ENCODE measurements at regions not wholly inside any gene's neighbourhood (a gene's known extent, or its start where the extent isn't known, plus 50 kb on each side); places are given as distances from the start of the nearest gene placed in this dataset.
"Not testable (repeated sequence)": the region's sequence is repeated elsewhere in the genome, so short reads cannot be mapped to it uniquely, and the experiment has no call there.

DNA sequence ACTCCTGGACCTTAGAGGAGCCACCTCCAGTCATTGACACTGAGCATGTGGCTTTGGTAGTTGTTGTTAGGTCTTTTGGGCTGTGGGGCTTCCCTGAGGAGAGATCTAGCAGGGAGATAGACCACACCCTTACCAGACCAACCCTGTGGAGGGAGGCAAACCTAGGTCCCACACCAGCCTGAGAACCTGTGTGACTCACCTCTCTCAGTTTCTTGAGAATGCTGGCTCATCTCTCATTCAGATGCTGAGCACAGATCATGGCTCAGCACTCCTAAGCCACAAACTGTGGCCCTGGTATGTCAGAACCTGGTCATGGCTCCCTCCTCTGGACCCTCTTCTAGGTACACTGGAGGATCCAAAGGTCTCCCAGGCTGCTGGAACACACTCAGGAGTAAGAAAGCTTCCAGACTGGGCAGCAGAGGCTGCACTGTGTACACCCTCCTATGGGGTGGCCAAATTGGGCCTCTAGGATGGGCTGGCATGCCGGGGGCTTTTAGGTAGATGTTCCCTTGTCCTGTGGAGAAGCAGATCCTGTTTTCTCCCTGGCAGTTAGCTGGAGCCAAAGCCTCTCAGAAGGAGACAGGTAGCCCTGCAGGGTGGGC lies 1294.5 kb downstream of the KHDRBS2 start:
- ATAC-seq (ENCODE audit: poor library complexity): no peak
- no peak for DNase-seq
- intact Hi-C loops (cut with DNase I): no loop called here

DNA sequence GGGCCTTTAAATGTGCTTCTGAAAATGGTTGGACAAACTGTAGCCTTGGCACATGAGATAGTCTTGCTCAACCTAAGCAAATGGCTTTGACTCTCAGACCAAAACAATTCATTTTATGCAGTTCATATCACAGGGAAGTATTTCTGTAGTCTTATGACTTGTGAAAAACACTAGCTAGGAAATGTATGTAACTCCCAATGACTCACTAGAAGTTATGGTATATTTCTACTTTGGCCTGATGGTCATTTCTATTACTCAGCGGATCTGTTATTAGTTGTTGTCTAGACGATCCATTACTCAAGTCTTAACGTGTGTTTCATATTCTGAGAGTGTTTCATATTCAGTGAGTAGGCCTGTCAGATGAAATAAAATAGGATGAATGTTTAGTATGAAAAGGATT lies 1333.5 kb downstream of the KHDRBS2 start:
- no peak for ATAC-seq (ENCODE audit: poor library complexity)
- DNase-seq: no peak
- intact Hi-C loops (cut with DNase I): no loop called here

DNA sequence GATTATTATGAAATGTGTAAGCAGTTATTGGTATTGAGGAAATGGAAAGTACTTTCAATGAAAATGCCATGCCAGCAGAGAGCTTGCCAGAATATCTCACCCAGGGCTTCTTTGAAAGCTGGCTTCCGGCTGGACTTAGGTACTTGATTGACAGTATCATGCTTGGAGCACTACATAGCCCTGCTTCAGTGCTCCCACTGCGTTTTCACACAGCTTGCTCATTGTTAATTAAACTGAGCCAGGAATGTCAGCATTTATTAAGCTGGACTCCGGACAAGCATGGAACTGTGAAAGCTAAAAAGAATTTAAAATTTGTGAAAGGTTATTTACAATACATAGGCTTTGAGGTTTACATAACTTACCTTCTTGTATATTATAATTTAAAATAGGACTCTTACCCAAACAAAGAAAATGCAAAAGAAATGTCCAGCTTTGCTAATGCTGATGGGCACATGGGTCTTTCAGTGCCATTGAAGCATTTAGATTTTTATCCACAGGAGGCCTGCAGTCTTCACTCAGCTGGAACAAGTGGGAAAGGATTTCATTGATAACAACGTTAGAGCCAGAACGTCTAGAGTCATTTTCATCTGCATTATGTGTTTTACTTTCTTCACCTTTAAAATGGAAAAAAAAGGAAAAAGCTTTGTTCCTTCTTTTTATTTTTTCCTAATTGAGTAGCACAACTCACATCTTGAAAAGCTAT lies 1335.7 kb downstream of the KHDRBS2 start:
- ATAC-seq (ENCODE audit: poor library complexity); intact Hi-C loops (cut with DNase I); DNase-seq: not testable (repeated sequence)

DNA sequence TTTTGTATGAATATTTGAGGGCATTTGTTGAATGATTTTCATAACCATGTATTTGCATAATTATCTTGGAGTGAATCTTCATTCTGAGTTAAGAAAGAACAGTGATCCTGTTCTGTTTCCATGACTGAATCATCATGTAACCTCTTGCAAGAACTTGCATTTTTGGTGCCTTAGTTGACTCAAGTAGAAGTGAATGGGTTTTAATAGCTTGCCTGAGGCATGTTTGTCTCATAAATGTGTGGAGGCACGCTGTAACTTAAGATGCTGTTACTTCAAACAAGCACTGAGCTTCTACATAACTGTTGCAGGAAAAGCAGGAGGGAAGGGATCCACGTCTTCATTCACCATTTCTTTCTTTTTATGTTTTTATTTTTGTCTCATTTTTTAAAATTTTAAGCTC lies 1338.6 kb downstream of the KHDRBS2 start:
- ATAC-seq (ENCODE audit: poor library complexity); DNase-seq; intact Hi-C loops (cut with DNase I): not testable (repeated sequence)

DNA sequence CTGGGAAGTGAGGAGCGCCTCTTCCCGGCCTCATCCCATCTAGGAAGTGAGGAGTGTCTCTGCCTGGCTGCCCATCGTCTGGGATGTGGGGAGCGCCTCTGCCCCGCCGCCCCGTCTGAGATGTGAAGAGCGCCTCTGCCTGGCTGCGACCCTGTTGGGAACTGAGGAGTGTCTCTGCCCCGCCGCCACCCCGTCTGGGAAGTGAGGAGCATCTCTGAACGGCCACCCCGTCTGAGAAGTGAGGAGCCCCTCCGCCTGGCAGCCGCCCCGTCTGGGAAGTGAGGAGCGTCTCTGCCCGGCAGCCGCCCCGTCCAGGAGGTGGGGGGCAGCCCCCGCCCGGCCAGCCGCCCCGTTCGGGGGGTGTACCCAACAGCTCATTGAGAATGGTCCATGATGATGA lies 1341.2 kb downstream of the KHDRBS2 start:
- intact Hi-C loops (cut with DNase I); ATAC-seq (ENCODE audit: poor library complexity): not testable (repeated sequence)
- peak; percentile 21 for DNase-seq

DNA sequence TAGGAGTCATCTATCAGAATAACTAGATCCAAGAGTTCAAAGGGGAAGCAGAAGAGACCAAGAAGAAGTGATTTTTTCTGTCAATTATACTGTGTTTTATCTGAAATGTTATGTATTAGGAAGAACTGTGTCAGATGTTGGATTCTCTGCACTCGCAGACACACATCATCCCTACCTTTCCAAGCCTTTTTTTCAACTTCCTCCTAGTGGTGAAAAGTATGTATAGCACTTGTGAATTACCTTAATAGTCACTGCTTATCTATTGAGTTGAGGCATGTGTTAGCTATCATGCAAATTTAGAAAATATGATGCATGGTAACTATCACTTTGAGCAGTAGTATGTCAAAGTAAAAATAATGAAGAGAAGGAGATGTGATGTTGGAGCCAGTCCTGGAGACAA lies 1350.1 kb downstream of the KHDRBS2 start:
- ATAC-seq (ENCODE audit: poor library complexity); intact Hi-C loops (cut with DNase I); DNase-seq: not testable (repeated sequence)

DNA sequence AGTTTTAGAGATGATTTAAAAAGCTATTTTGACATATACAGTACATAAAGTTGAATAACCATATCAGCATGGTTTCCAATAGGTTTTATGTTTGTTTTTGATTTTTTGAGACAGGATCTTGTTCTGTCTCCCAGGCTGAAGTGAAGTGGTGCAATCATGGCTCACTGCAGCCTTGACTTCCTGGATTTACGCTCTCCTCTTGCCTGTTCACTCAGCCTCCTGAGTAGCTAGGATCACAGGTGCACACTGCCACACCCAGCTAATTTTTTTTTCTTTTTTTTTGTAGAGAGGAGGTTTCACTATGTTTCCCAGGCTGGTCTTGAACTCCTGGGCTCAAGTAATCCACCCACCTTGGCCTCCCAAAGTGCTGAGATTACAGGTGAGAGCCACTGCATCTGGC lies 1366.4 kb downstream of the KHDRBS2 start:
- DNase-seq; intact Hi-C loops (cut with DNase I); ATAC-seq (ENCODE audit: poor library complexity): not testable (repeated sequence)

DNA sequence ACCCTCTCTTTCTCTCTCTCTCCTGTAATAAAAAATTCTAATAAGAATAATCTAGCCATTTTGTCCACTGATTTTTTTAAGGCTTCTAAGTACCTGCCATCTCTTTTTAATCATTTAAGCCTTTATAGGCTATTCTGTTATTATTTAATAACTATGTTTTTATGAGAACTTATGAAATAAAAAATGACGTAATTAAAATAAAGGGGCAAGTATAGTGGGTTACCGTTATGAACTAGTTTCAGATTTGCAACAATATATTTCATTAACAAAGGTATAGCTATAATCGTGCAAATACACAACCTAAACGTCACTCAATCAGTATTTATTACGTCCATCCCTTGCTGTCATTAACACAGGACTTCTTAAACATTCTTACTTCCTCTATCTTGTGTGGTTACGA lies 1382.2 kb downstream of the KHDRBS2 start:
- intact Hi-C loops (cut with DNase I); ATAC-seq (ENCODE audit: poor library complexity); DNase-seq: not testable (repeated sequence)

DNA sequence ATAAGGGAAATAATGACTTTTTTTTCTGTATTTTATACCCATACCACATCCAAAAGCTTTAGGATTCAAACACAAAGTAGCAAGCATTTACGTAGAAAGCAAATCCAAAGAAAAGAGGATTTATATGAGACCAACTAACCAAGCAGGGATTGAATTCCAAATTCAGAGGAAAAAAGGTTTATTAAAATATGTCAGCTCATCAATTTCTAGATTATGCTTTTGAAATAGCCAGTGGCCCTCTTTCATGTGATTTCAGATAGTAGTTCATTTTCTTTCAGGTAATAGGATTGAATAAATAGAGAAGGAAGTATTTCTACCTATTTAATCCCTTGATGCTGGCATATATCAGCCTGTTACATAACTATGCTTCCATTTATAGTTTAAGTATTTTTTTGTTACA lies 1392.7 kb downstream of the KHDRBS2 start:
- ATAC-seq (ENCODE audit: poor library complexity); DNase-seq; intact Hi-C loops (cut with DNase I): not testable (repeated sequence)

DNA sequence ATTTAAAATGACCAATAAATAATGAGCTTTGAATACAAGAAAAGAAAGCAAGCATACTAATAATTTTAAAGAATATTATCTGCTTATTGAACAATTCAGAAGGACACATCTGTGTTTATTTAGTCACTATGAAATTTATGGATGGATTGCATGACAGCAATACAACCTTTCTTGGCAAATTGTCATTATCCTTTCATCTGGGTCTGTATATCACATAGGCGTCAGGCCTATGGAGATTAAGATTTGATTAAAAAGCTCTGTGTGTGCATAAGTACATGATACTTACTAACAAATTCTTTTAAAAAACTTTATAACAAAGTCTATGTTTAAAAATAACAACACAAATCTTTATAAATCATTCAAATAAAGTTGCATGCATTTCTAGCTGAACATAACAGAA lies 1394.4 kb downstream of the KHDRBS2 start:
- intact Hi-C loops (cut with DNase I): no loop called here
- no peak for DNase-seq
- ATAC-seq (ENCODE audit: poor library complexity): no peak

DNA sequence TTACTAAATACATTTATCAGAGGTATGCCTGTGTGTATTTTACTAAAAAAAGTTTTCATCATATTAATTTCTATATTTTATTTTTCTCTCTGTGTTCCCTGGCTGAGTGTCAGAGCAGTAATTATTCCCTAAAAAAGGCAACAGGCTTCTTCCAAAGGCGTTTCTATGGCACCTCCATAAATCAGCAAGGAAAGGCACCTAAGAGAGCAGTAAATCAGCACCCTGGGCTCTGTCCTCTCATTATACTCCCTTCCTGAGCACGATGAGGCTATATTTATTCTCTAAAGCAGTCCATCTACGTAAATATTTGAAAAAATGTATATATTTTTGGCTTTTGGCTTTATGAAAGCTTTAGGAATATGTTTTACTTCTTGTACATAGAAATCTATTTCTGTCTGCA lies 1408.6 kb downstream of the KHDRBS2 start:
- ATAC-seq (ENCODE audit: poor library complexity); DNase-seq; intact Hi-C loops (cut with DNase I): not testable (repeated sequence)

DNA sequence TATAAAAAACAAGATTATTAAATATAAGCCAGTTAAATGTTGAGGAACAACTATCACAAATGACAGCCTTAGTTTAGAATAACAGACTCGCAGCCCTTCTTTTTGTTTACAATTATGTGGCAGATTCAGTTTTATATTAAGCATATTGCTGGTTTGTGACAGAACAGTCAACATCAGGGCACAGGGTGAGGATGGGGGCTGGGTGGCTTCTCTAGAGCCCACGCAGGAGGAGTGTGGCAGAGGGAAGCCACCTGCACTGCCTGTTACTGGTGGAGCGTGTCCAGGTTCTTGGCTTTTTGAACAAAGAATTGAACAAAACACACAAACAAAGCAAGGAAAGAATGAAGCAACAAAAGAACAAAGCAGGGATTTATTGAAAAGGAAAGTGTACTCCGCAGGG lies 1415.2 kb downstream of the KHDRBS2 start:
- DNase-seq; ATAC-seq (ENCODE audit: poor library complexity); intact Hi-C loops (cut with DNase I): not testable (repeated sequence)

DNA sequence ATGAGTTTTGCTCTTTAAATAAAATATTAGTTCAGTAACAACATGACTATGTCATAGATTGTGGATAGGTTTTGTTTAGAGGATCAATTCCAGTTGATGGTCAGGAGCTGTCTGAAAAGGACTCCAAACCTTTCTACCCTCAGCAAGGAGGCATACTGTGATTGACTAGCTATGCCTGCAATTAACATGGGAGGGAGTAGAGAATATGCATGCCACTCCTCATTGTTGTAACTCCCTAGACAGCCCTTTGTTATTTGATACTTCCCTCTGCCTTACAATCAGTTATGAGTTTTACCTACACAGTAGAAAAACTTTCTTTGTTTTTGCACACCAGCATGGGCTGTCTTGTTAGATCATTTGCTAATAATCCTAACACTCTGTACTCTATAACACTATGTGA lies 1418.5 kb downstream of the KHDRBS2 start:
- intact Hi-C loops (cut with DNase I): no loop called here
- ATAC-seq (ENCODE audit: poor library complexity) (no peak), DNase-seq (no peak)

DNA sequence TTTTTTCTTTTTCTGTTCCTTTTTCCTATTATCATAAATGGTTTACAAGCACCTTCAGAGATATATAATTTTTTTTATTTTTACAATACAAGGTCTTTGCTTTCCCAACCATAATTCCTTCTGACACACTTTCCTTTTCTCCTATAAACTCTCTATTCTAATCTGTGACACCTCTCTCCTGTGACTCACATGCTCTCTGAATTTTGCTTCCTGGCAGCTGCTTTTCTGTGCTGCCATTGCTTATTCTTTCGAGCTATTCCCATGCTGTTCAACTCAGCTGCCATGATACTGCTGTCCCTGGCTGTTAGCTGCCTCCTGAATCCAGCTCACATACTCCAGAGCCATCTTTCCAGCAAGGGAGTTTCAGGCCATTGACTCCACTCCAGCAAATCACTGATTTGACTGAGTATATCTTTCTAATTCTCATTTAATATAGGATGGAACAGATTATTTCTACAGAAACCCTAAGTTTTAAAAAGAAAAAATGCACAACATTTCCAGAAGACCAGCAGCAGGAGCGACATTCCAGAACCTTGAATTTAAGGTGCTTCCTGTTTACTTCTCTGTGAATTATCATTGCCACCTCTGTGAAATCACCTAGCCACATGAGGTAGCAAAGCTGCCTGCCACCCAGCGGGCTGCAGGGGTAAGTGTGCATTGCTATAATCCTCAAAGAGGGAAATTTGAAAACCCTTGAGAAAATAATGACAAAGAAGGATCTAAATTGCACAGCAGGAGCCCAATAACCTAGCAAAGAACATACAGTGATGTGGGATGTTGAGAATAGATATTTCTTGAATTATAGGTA lies 1442.6 kb downstream of the KHDRBS2 start:
- DNase-seq; intact Hi-C loops (cut with DNase I); ATAC-seq (ENCODE audit: poor library complexity): not testable (repeated sequence)

DNA sequence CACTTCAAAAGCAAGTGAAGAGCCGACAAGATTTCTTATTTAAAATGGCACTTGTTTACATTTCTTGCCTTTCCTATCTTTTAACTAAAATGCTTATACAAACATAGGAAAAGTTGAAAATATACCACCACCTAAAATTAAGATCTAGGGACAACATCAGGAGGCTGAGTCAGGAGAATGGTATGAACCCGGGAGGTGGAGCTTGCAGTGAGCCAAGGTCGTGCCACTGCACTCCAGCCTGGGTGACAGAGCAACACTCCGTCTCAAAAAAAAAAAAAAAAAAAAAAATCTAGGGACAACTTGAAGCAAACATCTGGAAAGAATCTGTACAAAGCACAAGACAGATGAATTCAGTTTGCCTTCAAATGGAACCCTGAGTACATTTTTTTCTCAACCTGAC lies 1455.3 kb downstream of the KHDRBS2 start:
- ATAC-seq (ENCODE audit: poor library complexity); DNase-seq; intact Hi-C loops (cut with DNase I): not testable (repeated sequence)

DNA sequence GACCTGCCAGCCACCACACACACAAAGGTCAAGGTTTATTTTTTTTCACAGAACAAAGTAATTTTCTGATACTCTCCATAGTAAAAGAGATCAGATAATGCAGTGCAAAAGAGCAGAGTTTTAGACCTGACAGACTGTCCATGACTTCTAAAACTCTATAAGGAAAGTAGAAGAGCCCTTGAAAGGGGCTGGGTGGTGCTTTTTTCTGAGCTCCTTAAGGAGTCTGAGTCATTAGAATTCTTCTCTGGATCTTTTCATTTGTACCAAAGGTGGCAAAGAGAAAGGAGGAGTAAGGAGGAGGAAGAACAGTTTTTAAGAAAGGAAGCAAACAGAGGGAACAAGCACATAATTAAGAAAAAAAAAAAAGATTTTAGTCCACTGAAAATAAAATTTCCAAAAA lies 1463.4 kb downstream of the KHDRBS2 start:
- ATAC-seq (ENCODE audit: poor library complexity); intact Hi-C loops (cut with DNase I); DNase-seq: not testable (repeated sequence)

DNA sequence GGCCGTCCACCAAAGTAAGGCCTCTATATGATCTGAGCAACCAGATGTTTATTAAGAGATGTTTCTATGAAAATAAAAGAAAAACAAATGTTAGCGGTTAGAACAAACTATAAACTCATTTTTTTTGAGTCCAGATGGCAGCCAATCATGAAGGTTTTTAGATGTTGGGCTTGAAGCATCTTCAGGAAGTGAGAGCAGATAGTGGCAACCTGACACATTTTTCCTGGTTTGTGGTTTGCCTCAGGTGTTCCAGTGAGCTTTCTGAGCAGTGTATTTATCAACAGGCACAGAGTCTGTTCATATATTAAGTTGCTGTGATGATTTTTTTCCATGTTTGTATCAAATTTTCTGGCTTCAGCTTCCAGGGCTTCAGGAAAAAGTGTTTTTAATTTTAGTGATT lies 1468.0 kb downstream of the KHDRBS2 start:
- ATAC-seq (ENCODE audit: poor library complexity); DNase-seq; intact Hi-C loops (cut with DNase I): not testable (repeated sequence)

DNA sequence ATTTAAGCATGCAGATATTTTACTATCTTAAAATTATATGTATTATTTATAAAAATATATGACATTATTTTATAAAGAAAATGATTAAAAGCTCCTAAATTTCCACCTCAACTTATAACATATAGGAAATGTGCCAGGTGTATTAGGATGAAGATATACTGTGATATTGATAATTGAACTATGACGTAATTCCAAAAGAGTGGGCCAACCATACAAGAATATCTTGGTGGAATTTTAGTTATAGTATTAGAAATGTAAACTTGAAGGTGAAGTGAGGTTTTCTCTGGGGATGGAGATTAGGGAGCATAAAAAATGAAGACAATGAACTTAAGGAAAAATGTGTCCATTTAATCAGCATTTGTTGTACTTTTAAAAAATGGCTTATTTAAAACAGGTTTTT lies 1471.2 kb downstream of the KHDRBS2 start:
- ATAC-seq (ENCODE audit: poor library complexity); DNase-seq; intact Hi-C loops (cut with DNase I): not testable (repeated sequence)

DNA sequence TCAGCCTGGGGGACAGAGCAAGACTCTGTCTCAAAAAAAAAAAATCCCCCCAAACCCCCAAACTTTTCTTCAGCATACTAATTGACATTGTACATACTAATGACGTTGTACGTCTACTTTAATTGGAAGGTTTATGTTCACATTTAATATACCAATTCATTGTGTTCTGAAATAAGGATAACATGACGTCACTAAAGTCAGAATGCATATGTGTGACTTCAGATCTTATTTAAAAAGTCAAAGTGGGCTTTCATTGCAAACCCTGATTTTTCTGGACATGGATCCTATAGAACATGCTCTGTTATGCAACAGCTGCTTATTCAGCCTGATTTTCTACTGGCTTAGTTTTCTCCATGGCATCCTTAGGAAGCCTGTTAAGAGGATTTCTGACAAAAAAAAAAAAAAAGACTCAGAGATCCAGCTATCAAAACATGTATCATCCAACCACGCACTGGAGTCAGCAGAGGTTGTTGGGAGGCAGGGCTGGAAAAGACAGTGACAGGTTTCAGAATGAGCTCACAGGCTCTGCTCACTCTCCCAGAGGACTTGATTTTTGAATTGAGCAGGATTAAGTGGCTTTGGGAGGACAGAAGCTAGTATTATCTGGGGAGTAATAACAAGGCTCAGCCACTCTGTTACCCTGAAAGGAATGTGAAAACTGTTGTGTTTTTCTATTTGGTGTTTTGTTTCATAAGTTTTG lies 1472.0 kb downstream of the KHDRBS2 start:
- DNase-seq; ATAC-seq (ENCODE audit: poor library complexity); intact Hi-C loops (cut with DNase I): not testable (repeated sequence)

Measured in Right ventricle myocardium superior (tissue), 1 donor.